ENCODE measurements at regions not wholly inside any gene's neighbourhood (a gene's known extent, or its start where the extent isn't known, plus 50 kb on each side); places are given as distances from the start of the nearest gene placed in this dataset.

- POLR2A ChIA-PET = no interaction called here
- TF ChIP-seq CTCF (IDR thresholded peaks at IDR 0.05; ENCODE audit: control extremely low read depth, extremely low read depth, low read depth, missing control alignments) = no peak
- CTCF ChIA-PET = no interaction called here
- no peak for DNase-seq (ENCODE audit: extremely low spot score)
Observed at GRCh38 chr1:239810061-239810481, 281.6 kb upstream of the FMN2 start.

- TF ChIP-seq CTCF (IDR thresholded peaks at IDR 0.05; ENCODE audit: control extremely low read depth, extremely low read depth, low read depth, missing control alignments) = no peak
- no peak for DNase-seq (ENCODE audit: extremely low spot score)
- ChIA-PET POLR2A (no interaction called here), CTCF (no interaction called here)
Observed at GRCh38 chr1:239811211-239811885, 280.3 kb upstream of the FMN2 start.

GRCh38 chr1:239812580-239812979, 279.1 kb upstream of the FMN2 start:
- ChIA-PET POLR2A (no interaction called here), CTCF (no interaction called here)
- no peak for DNase-seq (ENCODE audit: extremely low spot score)
- no peak for TF ChIP-seq CTCF (IDR thresholded peaks at IDR 0.05; ENCODE audit: control extremely low read depth, extremely low read depth, low read depth, missing control alignments)

- CTCF ChIA-PET = no interaction called here
- TF ChIP-seq CTCF (IDR thresholded peaks at IDR 0.05; ENCODE audit: control extremely low read depth, extremely low read depth, low read depth, missing control alignments) = no peak
- DNase-seq (ENCODE audit: extremely low spot score) = no peak
- POLR2A ChIA-PET = no interaction called here
Observed at GRCh38 chr1:239814306-239814881, 277.3 kb upstream of the FMN2 start.

- ChIA-PET CTCF (no interaction called here), POLR2A (no interaction called here)
- no peak for DNase-seq (ENCODE audit: extremely low spot score)
- no peak for TF ChIP-seq CTCF (IDR thresholded peaks at IDR 0.05; ENCODE audit: control extremely low read depth, extremely low read depth, low read depth, missing control alignments)
Observed at GRCh38 chr1:239815074-239815473, 276.6 kb upstream of the FMN2 start.

GRCh38 chr1:239816081-239816782, 275.5 kb upstream of the FMN2 start:
- CTCF ChIA-PET = no interaction called here
- no peak for TF ChIP-seq CTCF (IDR thresholded peaks at IDR 0.05; ENCODE audit: control extremely low read depth, extremely low read depth, low read depth, missing control alignments)
- no peak for DNase-seq (ENCODE audit: extremely low spot score)
- POLR2A ChIA-PET = no interaction called here

All from GM10248 (cell line).